HEK293 (cell line): ENCODE measurements at regions not wholly inside any gene's neighbourhood (a gene's known extent, or its start where the extent isn't known, plus 50 kb on each side); places are given as distances from the start of the nearest gene placed in this dataset.

Experiments
- HOXC10 ChIP-seq: sonication (generic); formaldehyde crosslinking; IDR thresholded peaks from 2 replicates; pipeline ENCODE4 v1.8.1; 2023; ENCODE audit warnings: mild to moderate bottlenecking, missing genetic modification reagents
- PRDM10 ChIP-seq: fragments of 450-650 bp; formaldehyde crosslinking; IDR thresholded peaks from 2 replicates; pipeline ENCODE4 v1.5.1; 2016; ENCODE audit warnings: missing biosample characterization, missing genetic modification characterization
- REST ChIP-seq: fragments of 450-650 bp; formaldehyde crosslinking; IDR thresholded peaks from 2 replicates; pipeline ENCODE4 v1.5.1; 2016; ENCODE audit warnings: missing biosample characterization, missing genetic modification characterization
- ZNF114 ChIP-seq: fragments of 450-650 bp; formaldehyde crosslinking; IDR thresholded peaks from 2 replicates; pipeline ENCODE4 v1.5.0; 2017; ENCODE audit warnings: missing biosample characterization, missing genetic modification characterization
- ZNF138 ChIP-seq: fragments of 450-650 bp; formaldehyde crosslinking; IDR thresholded peaks from 2 replicates; pipeline ENCODE4 v1.5.1; 2016; ENCODE audit warnings: missing biosample characterization, missing genetic modification characterization, borderline replicate concordance
- ZNF423 ChIP-seq: fragments of 450-650 bp; formaldehyde crosslinking; IDR thresholded peaks from 2 replicates; pipeline ENCODE4 v1.5.1; 2016; ENCODE audit warnings: missing biosample characterization, missing genetic modification characterization
- ZNF830 ChIP-seq: fragments of 450-650 bp; IDR thresholded peaks from 2 replicates; pipeline ENCODE4 v1.5.0; 2018; ENCODE audit warnings: missing biosample characterization, missing genetic modification characterization, low read depth, mild to moderate bottlenecking, moderate library complexity
- TF ChIP-seq, protein P1 (sequence below): fragments of 450-650 bp; formaldehyde crosslinking; IDR thresholded peaks from 2 replicates; pipeline ENCODE4 v1.5.1; 2016; ENCODE audit warnings: missing biosample characterization, missing genetic modification characterization

GRCh38 chr2:75311993-75312392, 112.7 kb upstream of the TACR1 start:
- TF ChIP-seq ZNF138 (tag by site-specific recombination), result no peak
- TF ChIP-seq HOXC10 (CRISPR knock-in tag), result no peak
- TF ChIP-seq ZNF830 (tag by site-specific recombination), result no peak
- TF ChIP-seq, protein P1, sequence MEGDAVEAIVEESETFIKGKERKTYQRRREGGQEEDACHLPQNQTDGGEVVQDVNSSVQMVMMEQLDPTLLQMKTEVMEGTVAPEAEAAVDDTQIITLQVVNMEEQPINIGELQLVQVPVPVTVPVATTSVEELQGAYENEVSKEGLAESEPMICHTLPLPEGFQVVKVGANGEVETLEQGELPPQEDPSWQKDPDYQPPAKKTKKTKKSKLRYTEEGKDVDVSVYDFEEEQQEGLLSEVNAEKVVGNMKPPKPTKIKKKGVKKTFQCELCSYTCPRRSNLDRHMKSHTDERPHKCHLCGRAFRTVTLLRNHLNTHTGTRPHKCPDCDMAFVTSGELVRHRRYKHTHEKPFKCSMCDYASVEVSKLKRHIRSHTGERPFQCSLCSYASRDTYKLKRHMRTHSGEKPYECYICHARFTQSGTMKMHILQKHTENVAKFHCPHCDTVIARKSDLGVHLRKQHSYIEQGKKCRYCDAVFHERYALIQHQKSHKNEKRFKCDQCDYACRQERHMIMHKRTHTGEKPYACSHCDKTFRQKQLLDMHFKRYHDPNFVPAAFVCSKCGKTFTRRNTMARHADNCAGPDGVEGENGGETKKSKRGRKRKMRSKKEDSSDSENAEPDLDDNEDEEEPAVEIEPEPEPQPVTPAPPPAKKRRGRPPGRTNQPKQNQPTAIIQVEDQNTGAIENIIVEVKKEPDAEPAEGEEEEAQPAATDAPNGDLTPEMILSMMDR (tag by site-specific recombination), result no peak
- TF ChIP-seq ZNF423, result no peak
- no peak for TF ChIP-seq ZNF114 (tag by site-specific recombination)
- TF ChIP-seq REST (tag by site-specific recombination), result no peak
- TF ChIP-seq PRDM10 (tag by site-specific recombination), result no peak
